ENCODE measurements at regions not wholly inside any gene's neighbourhood (a gene's known extent, or its start where the extent isn't known, plus 50 kb on each side); places are given as distances from the start of the nearest gene placed in this dataset.

DNA sequence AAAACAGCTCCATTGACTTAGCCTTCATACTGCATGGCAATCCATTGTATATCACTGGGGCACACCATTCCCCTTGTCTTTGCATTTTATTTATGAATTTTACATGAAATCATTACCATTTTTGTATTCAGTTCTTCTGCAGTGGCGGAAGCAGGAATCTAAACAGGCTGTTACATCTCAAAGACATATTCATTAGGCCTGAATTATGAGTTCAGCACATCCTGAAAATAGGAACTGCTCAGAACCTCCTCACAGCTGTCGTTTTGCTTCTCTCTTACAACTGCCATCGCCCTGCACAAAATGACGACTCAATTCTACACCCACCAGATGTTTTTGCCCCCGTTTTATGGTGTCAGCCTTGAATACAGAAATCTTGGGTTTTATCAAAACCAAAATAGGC lies 474.4 kb upstream of the MAGEB18 start:
- TF ChIP-seq SP1 (IDR thresholded peaks at IDR 0.05) = no peak
- no peak for TF ChIP-seq FOXM1 (IDR thresholded peaks at IDR 0.05; ENCODE audit: borderline replicate concordance)
- TF ChIP-seq BHLHE40 (IDR thresholded peaks at IDR 0.05; ENCODE audit: borderline replicate concordance) = no peak
- no peak for TF ChIP-seq ZNF384 (IDR thresholded peaks at IDR 0.05)
- no peak for TF ChIP-seq ELF4 (IDR thresholded peaks at IDR 0.05)

Data from HEK293T (cell line).